Activated T-helper 1 cell treated with anti-CD3 and anti-CD28 coated beads, Interleukin-12 subunit alpha, Interleukin-12 subunit beta, Interleukin-2, Interleukin-4 antibody, amounts not matched to agents 30 ng/mL and 10 ng/mL and 1 ng/mL, durations not matched to agents 14 hours and 24 hours and 36 hours (primary cell): ENCODE measurements at regions not wholly inside any gene's neighbourhood (a gene's known extent, or its start where the extent isn't known, plus 50 kb on each side); places are given as distances from the start of the nearest gene placed in this dataset.
"Not testable (repeated sequence)": the region's sequence is repeated elsewhere in the genome, so short reads cannot be mapped to it uniquely, and the experiment has no call there.

Source experiments
- DNase-seq: peaks from one replicate; pipeline ENCODE4 v3.0.0; 2021; ENCODE audit warnings: low spot score
- H3K27ac Mint-ChIP-seq: one replicate; pipeline ENCODE4 v1.8.0; 2021; ENCODE audit warnings: mild to moderate bottlenecking, mixed read lengths
- H3K27me3 Mint-ChIP-seq: one replicate; pipeline ENCODE4 v1.8.0; 2022; ENCODE audit warnings: mild to moderate bottlenecking, moderate library complexity, mixed read lengths; ENCODE audit not compliant: insufficient read depth
- H3K36me3 Mint-ChIP-seq: one replicate; pipeline ENCODE4 v1.8.0; 2021; ENCODE audit warnings: low read depth, mixed read lengths
- H3K4me1 Mint-ChIP-seq: one replicate; pipeline ENCODE4 v1.8.0; 2021; ENCODE audit warnings: low read depth, mixed read lengths
- H3K4me3 Mint-ChIP-seq: one replicate; pipeline ENCODE4 v1.8.0; 2021; ENCODE audit warnings: mild to moderate bottlenecking, moderate library complexity, mixed read lengths
- H3K9me3 Mint-ChIP-seq: one replicate; pipeline ENCODE4 v1.8.0; 2021; ENCODE audit warnings: mixed read lengths
- intact Hi-C: fragments of 100-400 bp; cut with micrococcal nuclease; formaldehyde crosslinking; loops from one replicate; pipeline ENCODE4 v1.15.1; 2024

DNA sequence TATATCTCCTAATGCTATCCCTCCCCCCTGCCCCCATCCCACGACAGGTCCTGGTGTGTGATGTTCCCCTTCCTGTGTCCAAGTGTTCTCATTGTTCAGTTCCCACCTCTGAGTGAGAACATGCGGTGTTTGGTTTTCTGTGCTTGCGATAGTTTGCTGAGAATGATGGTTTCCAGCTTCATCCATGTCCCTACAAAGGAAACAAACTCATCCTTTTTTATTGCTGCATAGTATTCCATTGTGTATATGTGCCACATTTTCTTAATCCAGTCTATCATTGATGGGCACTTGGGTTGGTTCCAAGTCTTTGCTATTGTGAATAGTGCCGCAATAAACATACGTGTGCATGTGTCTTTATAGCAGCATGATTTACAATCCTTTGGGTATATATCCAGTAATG is 146.9 kb downstream of the LYPLAL1 start:
- H3K4me3 Mint-ChIP-seq, H3K4me1 Mint-ChIP-seq, H3K36me3 Mint-ChIP-seq, H3K27ac Mint-ChIP-seq, H3K27me3 Mint-ChIP-seq, intact Hi-C loops, H3K9me3 Mint-ChIP-seq, DNase-seq: not testable (repeated sequence)

DNA sequence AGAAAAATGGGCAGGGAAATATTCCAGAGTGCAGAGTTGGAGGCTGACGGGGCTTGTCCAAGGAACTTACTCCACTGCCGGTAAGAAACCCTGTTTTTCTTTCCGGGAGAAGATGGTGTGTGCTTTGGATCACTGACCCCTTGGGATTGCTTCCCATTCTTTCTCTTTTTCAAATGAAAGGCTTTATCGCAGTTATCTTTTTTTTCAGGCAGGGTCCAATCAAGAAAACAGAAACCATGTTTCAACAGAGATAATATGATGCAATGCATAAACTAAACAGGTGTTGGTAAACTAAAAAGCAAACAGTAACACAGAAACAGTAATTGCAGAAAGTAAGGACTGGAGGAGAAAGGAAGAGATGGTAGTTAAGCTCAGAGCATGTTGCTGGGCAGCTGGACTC is 145.1 kb downstream of the LYPLAL1 start:
- no peak overlapping the region for H3K27ac Mint-ChIP-seq
- peaks cover 4% of the 10 kb centered on the region for H3K27me3 Mint-ChIP-seq
- H3K36me3 Mint-ChIP-seq: no peaks in the 10 kb centered on the region
- intact Hi-C loops: no loop called here
- H3K9me3 Mint-ChIP-seq: no peaks in the 10 kb centered on the region
- no peak overlapping the region for H3K4me3 Mint-ChIP-seq
- DNase-seq: no peak
- no peaks in the 10 kb centered on the region for H3K4me1 Mint-ChIP-seq

DNA sequence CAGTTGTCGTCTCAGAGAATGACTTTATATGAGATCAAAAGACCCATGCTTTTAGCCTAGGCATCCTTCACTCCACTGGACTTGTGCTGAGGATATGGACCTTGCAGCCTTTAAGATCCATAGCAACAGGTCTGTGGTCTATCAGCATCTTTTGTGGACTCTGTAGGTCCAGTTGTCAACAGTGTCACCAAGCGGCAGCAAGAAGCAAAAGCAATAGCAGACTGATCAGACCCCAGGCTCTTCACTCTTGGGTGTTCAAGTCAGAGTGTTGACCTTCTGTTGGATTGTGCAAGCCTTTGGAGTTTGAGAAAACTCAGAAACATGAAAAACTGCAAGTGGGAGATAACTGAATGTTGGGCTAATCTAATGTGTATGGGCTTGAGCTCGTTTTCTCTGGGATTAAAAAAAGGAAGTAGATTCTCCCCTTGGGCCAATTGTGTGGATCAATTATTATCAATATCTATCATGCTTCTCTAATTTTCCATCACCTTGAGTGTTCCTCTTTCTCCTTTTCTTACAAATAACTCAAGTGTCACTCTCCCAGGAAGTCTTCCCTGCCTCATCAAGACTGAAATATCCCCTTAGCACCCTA is 144.2 kb downstream of the LYPLAL1 start:
- Mint-ChIP-seq H3K9me3 (no peaks in the 10 kb centered on the region), H3K27me3 (peaks cover 4% of the 10 kb centered on the region), H3K27ac (no peak overlapping the region), H3K4me1 (no peaks in the 10 kb centered on the region), H3K36me3 (no peaks in the 10 kb centered on the region), H3K4me3 (no peak overlapping the region)
- intact Hi-C loops: no loop called here
- no peak for DNase-seq

DNA sequence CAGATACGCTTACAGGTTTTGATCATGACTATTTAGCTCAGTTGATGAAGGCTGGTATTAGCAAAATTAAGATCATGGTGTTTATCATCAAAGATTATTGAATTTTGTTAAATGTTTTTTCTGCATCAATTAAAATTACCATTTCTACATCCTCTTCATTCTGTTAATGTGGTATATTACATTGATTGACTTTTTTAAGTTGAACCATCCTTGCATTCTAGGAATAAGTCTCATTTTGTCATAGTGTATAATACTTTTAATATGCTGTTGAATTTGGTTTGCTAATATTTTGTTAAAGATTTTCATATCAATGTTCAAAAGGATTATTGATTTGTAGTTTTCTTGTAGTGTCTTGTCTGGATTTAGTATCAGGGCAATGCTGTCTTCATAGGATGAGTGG is 142.4 kb downstream of the LYPLAL1 start:
- Mint-ChIP-seq H3K9me3 (no peaks in the 10 kb centered on the region), H3K4me1 (no peaks in the 10 kb centered on the region), H3K4me3 (no peak overlapping the region), H3K27me3 (peaks cover 4% of the 10 kb centered on the region), H3K27ac (no peak overlapping the region), H3K36me3 (no peaks in the 10 kb centered on the region)
- intact Hi-C loops: no loop called here
- no peak for DNase-seq

DNA sequence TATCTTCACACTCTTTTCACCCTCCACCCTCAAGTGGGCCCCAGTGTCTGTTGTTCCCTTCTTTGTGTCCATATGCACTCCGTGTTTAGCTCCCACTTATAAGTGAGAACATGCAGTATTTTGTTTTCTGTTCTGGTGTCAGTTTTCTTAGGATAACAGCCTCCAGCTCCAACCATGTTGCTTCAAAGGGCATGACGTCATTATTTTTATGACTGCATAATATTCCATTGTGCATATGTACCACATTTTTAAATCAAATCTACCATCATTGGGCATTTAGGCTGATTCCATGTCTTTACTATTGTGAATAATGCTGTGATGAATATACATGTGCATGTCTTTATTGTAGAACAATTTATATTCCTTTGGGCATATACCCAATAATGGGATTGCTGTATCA is 140.3 kb downstream of the LYPLAL1 start:
- Mint-ChIP-seq H3K9me3 (no peaks in the 10 kb centered on the region), H3K27ac (no peak overlapping the region), H3K27me3 (peaks cover 4% of the 10 kb centered on the region), H3K36me3 (no peaks in the 10 kb centered on the region), H3K4me1 (no peaks in the 10 kb centered on the region), H3K4me3 (no peak overlapping the region)
- intact Hi-C loops: no loop called here
- no peak for DNase-seq

DNA sequence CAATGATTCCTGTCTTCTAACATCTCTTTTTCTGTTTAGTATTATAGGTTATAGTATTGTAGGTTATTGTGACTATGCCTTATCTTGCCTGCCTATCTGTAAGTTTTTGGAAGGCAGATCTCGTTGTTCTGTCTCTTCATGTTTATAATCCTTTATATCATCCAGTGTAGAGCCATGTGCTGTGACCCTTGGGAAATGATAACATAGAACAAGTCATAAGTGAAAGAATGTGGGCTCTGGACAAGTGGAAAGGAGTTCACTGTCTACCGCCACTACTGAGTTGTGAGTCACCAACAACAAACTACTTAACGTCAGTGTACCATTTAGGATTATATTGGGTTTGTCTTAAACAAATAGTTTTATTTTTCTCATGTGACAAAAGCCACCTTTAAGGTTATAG is 139.3 kb downstream of the LYPLAL1 start:
- Mint-ChIP-seq H3K4me3 (no peak overlapping the region), H3K27me3 (no peaks in the 10 kb centered on the region), H3K36me3 (no peaks in the 10 kb centered on the region), H3K9me3 (no peaks in the 10 kb centered on the region), H3K27ac (no peak overlapping the region), H3K4me1 (no peaks in the 10 kb centered on the region)
- no peak for DNase-seq
- intact Hi-C loops: no loop called here

DNA sequence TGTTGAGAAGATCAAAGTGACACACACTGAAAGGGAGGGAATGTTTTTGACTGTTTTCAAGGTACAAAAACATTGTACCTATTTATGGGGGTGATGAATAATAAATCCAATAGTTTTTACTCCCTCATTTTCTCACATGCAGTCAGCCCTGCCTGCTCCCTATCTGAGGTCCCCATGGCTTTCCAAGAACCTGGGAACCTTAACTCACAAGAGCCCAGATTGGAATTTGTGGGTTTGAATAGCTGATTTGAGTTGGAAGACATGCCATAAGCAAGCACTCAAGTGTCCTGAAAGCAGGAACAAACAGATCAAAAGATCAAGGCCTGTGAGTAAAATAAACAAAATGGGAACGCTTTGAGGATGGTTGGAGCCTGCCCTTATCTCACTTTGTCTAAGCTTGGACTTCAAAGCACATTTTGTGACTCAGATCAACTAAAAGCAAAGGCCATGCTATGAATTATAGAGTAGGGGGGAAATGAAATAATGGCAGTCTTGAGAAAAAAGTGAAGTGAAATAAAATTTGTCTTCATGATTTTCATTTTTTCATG is 136.6 kb downstream of the LYPLAL1 start:
- Mint-ChIP-seq H3K27me3 (no peaks in the 10 kb centered on the region), H3K4me1 (no peaks in the 10 kb centered on the region), H3K27ac (no peak overlapping the region), H3K4me3 (no peak overlapping the region), H3K36me3 (no peaks in the 10 kb centered on the region), H3K9me3 (peaks cover 3% of the 10 kb centered on the region)
- intact Hi-C loops: no loop called here
- DNase-seq: no peak

DNA sequence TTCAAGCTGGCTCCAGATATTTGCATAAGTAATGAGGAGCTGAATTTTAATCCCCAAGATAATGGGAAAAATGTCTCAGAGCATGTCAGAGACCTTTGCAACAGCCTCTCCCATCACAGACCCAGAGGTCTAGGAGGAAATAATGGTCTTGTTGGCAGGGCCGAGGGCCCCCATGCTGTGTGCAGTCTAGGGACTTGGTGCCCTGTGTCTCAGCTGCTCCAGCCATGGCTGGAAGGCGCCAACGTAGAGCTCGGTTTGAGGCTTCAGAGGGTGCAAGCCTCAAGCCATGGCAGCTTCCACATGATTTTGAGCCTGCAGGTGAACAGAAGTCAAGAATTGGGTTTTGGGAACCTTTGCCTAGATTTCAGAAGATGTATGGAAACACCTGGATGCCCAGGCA is 134.7 kb downstream of the LYPLAL1 start:
- Mint-ChIP-seq H3K36me3 (no peaks in the 10 kb centered on the region), H3K27ac (no peak overlapping the region), H3K4me3 (no peak overlapping the region), H3K9me3 (peaks cover 3% of the 10 kb centered on the region), H3K27me3 (no peaks in the 10 kb centered on the region), H3K4me1 (no peaks in the 10 kb centered on the region)
- no peak for DNase-seq
- intact Hi-C loops: no loop called here

DNA sequence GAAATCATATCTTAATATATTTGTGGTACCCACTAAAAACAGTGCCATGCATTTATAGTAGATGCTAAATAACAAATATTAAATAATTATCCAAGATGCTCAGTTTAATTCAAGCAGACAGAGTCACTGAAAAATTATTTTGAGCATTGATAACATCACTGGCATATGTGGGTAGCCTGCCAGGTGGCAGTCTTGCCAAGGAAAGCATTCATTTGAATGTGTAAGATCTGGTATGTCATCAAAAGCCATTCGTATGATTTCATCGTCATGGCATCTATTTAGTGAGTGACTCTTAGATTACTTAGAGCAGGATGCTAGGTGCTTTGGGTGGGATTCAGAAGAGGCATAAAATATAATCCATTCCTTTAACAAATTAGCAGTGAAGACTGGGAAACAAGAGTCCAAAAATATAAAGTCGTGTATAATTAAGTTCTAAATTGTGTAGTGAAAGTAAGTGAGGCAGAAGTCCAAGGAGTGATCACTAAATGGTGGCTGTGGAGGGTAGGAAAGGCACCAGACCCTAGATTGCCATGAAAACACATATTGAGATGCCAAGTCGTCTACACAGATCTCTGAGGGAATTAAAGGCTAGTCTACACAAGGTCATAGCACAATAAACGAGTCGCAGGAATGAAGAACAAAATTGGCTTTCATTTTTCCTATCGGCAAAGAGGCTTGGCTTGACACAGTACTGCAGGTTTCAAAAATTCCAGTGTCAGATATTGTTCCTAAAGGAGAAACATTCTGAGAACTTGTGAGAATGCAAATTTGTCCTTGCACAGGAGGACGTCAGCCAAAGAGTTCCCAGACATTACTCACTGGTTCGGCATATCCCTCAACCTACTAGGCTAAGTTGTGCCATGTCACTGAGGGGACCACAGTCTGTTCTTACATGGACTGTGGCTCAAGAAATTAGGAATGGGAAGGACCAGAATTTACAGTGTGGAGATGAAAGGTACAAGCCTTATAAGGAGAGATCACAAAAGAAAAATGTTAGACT is 130.8 kb downstream of the LYPLAL1 start:
- no peak for DNase-seq
- Mint-ChIP-seq H3K4me1 (no peaks in the 10 kb centered on the region), H3K4me3 (no peak overlapping the region), H3K36me3 (no peaks in the 10 kb centered on the region), H3K9me3 (peaks cover 3% of the 10 kb centered on the region), H3K27ac (no peak overlapping the region), H3K27me3 (no peaks in the 10 kb centered on the region)
- intact Hi-C loops: no loop called here

DNA sequence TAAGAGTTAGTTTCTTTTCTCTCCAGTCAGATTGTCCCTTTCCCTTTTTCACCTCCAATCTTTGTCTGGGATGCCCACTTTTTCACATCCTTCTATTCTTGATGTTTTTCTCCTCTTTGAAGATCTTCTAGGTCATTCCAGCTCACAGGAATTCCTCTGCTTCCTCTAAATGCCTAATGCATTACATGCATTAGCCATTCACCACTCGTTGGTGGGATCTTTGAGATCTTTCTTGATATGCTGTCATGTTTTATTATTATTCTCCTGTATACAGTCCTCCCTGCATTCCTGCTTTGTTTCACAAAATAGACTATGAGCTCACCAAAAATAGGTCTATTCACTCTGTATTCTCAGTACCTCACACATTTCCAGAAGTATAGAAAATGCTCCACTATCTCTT is 129.0 kb downstream of the LYPLAL1 start:
- Mint-ChIP-seq H3K27me3 (no peaks in the 10 kb centered on the region), H3K4me3 (no peak overlapping the region), H3K27ac (no peak overlapping the region), H3K36me3 (no peaks in the 10 kb centered on the region), H3K4me1 (no peaks in the 10 kb centered on the region), H3K9me3 (peaks cover 3% of the 10 kb centered on the region)
- no peak for DNase-seq
- intact Hi-C loops: no loop called here

DNA sequence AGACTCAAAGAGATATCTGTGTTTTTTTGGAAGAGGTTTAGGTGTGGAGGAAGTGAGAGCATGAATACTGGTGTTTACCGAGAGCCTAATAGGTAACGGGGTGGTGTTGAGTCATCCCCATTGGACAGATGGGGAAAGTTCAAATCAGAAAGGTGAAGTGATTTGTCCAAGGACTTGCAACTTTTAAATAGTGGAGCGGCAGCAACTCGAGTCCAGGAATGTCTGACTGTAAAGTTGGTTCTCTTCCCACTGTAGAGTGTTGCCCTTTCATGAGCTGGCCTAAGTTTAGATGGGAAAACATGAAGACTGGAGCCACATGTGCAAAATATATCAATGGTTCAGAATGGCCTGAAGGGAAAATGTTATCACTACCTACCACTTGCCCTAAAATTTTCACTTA is 125.7 kb downstream of the LYPLAL1 start:
- Mint-ChIP-seq H3K4me3 (no peak overlapping the region), H3K4me1 (no peaks in the 10 kb centered on the region), H3K9me3 (no peaks in the 10 kb centered on the region), H3K36me3 (no peaks in the 10 kb centered on the region), H3K27ac (no peak overlapping the region), H3K27me3 (no peaks in the 10 kb centered on the region)
- intact Hi-C loops: no loop called here
- DNase-seq: no peak

DNA sequence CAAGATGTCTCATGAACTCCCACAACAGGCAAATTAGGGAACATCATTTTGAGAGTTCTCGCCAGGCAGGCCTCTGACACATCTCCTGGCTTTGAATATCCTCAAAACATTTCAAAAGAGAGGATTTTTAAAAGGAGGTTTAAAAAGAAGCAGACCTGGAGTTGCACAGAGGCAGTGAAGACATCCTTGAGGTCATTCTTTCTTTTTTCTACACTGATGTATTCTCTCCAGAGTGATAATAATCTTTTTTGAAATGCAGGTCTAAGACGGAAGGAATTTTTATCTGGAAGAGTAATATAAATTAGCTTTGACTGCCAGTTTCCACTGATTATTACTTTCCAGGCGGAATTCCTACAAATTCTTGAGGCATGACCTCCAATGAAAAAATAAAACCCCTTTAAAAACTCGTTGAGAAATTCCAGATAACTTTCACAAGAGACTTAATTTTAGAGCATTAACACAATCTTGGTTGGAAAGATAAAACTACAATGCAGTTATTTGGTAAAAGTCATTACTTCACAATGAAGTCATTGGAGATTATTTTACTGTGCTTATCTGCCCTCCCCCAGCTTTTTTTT is 125.0 kb downstream of the LYPLAL1 start:
- Mint-ChIP-seq H3K9me3 (no peaks in the 10 kb centered on the region), H3K4me3 (no peak overlapping the region), H3K27ac (no peak overlapping the region), H3K36me3 (no peaks in the 10 kb centered on the region), H3K4me1 (no peaks in the 10 kb centered on the region), H3K27me3 (no peaks in the 10 kb centered on the region)
- intact Hi-C loops: no loop called here
- no peak for DNase-seq
